Stimulated activated naive B cell treated with anti-CD40 and anti-IgM and Interleukin-4, amounts not matched to agents 10 μg/mL and 1 μg/mL and 100 μg/mL, for 72 hours (primary cell): ENCODE measurements at regions not wholly inside any gene's neighbourhood (a gene's known extent, or its start where the extent isn't known, plus 50 kb on each side); places are given as distances from the start of the nearest gene placed in this dataset.
"Not testable (repeated sequence)": the region's sequence is repeated elsewhere in the genome, so short reads cannot be mapped to it uniquely, and the experiment has no call there.

Experiments
- ATAC-seq, 2 donors: fragments of 150-1000 bp; cut with Tn5 transposase; replicated peaks; 2 replicates each; pipeline ENCODE4 v1.10.0; 2021; ENCODE audit warnings: moderate library complexity in 1 of 2
- DNase-seq: peaks from one replicate; pipeline ENCODE4 v3.0.0; 2021
- H3K27ac Mint-ChIP-seq: one replicate; pipeline ENCODE4 v1.8.0; 2022; ENCODE audit warnings: mild to moderate bottlenecking, mixed read lengths
- H3K27me3 Mint-ChIP-seq, 2 donors: one replicate each; pipeline ENCODE4 v1.8.0; 2022; ENCODE audit warnings: mixed read lengths in 2 of 2
- H3K36me3 Mint-ChIP-seq, 2 donors: one replicate each; pipeline ENCODE4 v1.8.0; 2022; ENCODE audit warnings: mixed read lengths in 2 of 2, mild to moderate bottlenecking in 1 of 2
- H3K4me1 Mint-ChIP-seq, 2 donors: one replicate each; pipeline ENCODE4 v1.8.0; 2022; ENCODE audit warnings: mixed read lengths in 2 of 2, mild to moderate bottlenecking in 1 of 2
- H3K4me3 Mint-ChIP-seq, 2 donors: one replicate each; pipeline ENCODE4 v1.8.0; 2022; ENCODE audit warnings: mild to moderate bottlenecking in 2 of 2, mixed read lengths in 2 of 2, moderate library complexity in 1 of 2
- H3K9me3 Mint-ChIP-seq, 2 donors: one replicate each; pipeline ENCODE4 v1.8.0; 2022; ENCODE audit warnings: mixed read lengths in 2 of 2, mild to moderate bottlenecking in 1 of 2

DNA sequence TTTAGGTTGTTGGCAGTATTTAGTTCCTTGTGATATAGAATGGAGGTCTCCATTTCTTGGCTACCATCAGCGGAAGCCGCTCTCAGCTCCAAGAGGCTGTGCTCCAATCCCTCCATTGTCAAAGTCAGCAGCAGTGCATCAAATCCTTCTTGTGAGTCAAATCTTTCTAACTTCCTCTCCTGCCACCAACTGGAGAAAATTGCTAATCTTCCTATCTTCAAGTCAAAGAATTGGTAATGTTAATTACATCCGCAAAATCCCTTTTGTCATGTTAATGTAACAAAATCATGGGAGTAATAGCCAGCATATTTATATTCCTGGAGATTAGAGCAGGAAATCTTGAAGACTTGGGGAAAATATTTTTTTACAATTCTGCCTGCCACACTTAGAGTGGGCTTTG lies 436.4 kb upstream of the DYNLRB2 start:
- H3K4me3 Mint-ChIP-seq, result no peak overlapping the region
- H3K9me3 Mint-ChIP-seq, result no peaks in the 10 kb centered on the region
- H3K27me3 Mint-ChIP-seq, result peaks cover 9 to 27% of the 10 kb centered on the region in 2 donors
- H3K4me1 Mint-ChIP-seq, result no peaks in the 10 kb centered on the region
- H3K27ac Mint-ChIP-seq, result no peak overlapping the region
- H3K36me3 Mint-ChIP-seq, result no peaks in the 10 kb centered on the region
- no peak for ATAC-seq
- DNase-seq, result no peak

DNA sequence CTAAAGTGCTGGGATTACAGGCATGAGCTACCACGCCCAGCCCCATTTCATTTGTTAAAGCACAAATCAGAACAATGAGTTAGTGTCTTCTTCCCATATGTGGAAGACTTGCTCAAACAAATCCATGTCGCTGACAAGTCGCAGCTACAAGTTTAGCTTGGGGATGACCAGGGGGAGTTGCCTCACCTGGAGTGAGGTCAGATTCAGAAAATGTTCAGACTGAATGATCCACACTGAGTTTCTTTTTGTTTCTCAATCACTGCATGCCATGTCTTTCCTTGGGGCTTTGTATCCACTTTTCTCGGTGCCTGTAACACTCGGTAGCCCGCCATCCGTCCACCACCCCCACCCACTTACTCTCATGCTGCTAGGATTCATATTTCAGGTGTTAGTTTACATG lies 437.3 kb upstream of the DYNLRB2 start:
- no peak overlapping the region for H3K4me3 Mint-ChIP-seq
- DNase-seq (no peak), ATAC-seq (no peak)
- H3K4me1 Mint-ChIP-seq, result no peaks in the 10 kb centered on the region
- H3K9me3 Mint-ChIP-seq, result no peaks in the 10 kb centered on the region
- peaks cover 9 to 27% of the 10 kb centered on the region in 2 donors for H3K27me3 Mint-ChIP-seq
- no peaks in the 10 kb centered on the region for H3K36me3 Mint-ChIP-seq
- no peak overlapping the region for H3K27ac Mint-ChIP-seq

DNA sequence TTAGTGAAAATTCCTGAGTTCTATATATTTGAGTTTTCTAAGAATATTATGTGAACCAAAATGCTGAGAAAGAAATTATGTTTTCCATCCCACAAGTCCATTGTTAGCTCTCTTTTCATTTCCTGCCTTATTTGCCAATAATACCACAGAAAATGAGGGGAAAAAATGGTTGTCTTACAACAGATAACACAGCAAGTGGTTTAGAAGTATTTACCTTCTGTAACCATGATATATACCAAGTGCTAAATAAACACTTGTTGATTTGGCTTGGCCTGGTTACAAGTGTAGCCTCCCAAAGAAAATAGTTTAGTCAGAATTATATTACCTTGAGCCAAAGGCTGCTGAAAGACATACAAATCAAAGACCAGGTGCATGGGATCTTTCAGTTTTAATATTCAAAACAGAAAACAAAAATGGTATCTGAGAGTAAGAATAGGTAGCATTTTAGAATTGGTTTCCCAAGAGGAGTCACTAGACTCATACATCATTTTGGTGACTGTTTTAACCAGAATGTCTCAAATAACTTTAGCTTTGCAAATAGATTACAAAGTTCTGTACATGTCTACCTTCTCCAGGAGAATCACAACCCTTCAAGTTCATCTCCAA lies 439.8 kb upstream of the DYNLRB2 start:
- DNase-seq, result no peak
- H3K9me3 Mint-ChIP-seq, result peaks cover 4 to 10% of the 10 kb centered on the region in 2 donors
- no peaks in the 10 kb centered on the region for H3K36me3 Mint-ChIP-seq
- no peak for ATAC-seq
- H3K4me1 Mint-ChIP-seq, result no peaks in the 10 kb centered on the region
- H3K27ac Mint-ChIP-seq, result no peak overlapping the region
- no peak overlapping the region for H3K4me3 Mint-ChIP-seq
- H3K27me3 Mint-ChIP-seq, result peaks cover 17 to 32% of the 10 kb centered on the region in 2 donors

DNA sequence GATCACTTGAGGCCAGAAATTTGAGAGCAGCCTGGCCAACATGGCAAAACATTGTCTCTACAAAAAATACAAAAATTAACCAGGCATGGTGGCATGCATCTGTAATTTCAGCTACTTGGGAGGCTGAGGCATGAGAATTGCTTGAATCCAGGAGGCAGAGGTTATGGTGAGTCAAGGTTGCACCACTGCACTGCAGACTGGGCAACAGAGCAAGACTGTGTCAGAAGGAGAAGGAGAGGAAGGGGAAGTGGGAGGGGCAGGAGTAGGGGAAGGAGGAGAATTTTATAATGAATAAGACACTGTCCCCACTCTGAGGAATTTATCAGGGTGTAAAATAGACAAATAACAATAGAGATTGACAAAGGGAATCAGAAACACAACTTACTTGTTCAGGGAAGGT lies 440.6 kb upstream of the DYNLRB2 start:
- Mint-ChIP-seq H3K27ac (no peak overlapping the region), H3K36me3 (no peaks in the 10 kb centered on the region), H3K4me3 (no peak overlapping the region), H3K27me3 (peaks cover 17 to 31% of the 10 kb centered on the region in 2 donors), H3K9me3 (peaks cover 4 to 10% of the 10 kb centered on the region in 2 donors), H3K4me1 (no peaks in the 10 kb centered on the region)
- ATAC-seq, result no peak
- no peak for DNase-seq

DNA sequence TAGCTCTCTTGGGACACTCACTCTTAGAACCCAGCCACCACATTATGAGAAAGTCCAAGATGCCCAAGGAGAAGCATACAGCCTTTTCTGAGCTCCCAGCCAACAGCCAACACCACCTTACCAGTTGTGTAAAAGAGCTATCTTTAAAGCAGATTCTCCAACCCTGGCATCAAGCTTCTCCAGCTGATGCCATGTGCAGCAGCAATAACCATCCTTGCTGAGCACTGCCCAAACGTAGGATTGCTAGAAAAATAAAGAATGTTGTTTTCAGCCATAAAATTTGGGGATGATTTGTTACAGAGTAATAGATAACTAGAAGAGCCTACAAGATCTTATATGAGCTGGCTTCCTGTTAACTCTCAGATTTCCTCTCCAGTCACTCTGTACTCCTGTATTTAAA lies 443.7 kb upstream of the DYNLRB2 start:
- Mint-ChIP-seq H3K27ac (no peak overlapping the region), H3K27me3 (peaks cover 14 to 20% of the 10 kb centered on the region in 2 donors), H3K4me3 (no peak overlapping the region), H3K9me3 (peaks cover 4 to 10% of the 10 kb centered on the region in 2 donors), H3K36me3 (no peaks in the 10 kb centered on the region), H3K4me1 (no peaks in the 10 kb centered on the region)
- DNase-seq, result no peak
- no peak for ATAC-seq

DNA sequence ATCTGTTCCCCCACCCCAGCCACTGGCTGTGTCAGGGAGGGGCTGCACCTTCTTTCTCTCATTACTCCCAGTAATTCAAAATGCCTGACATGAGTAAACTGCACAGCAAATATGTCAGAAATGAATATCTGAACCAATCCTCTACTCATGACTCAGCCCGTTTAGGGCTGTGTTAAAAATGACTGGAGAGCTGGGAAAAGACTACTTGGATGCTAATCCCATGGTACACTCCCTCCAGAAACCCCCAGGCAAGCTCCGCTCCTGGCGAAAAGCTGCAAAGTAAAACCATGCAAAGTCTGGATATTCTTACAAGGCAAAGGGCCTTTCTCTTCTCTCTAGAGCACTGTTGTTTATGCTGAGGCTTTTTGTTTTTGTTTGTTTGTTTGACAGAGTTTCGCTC lies 448.1 kb upstream of the DYNLRB2 start:
- H3K27me3 Mint-ChIP-seq, result peaks cover 14 to 19% of the 10 kb centered on the region in 2 donors
- no peak for ATAC-seq
- H3K4me3 Mint-ChIP-seq, result no peak overlapping the region
- no peaks in the 10 kb centered on the region for H3K36me3 Mint-ChIP-seq
- peaks cover 6 to 10% of the 10 kb centered on the region in 2 donors for H3K9me3 Mint-ChIP-seq
- DNase-seq, result no peak
- H3K27ac Mint-ChIP-seq, result no peak overlapping the region
- H3K4me1 Mint-ChIP-seq, result no peaks in the 10 kb centered on the region

DNA sequence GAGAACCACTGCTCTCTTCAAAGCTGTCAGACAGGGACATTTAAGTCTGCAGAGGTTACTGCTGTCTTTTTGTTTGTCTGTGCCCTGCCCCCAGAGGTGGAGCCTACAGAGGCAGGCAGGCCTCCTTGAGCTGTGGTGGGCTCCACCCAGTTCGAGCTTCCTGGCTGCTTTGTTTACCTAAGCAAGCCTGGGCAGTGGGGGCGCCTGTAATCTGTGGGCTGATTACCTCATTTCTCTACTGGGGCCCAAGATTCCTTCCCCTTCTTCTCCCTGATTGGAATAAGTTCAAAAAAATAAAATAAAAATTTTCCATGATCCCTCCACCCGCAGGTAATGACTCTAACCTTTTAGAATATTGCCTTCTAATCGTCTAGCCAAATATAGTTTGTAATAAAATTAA lies 449.3 kb upstream of the DYNLRB2 start:
- not testable (repeated sequence) for H3K27ac Mint-ChIP-seq, H3K9me3 Mint-ChIP-seq, H3K4me1 Mint-ChIP-seq, DNase-seq, H3K36me3 Mint-ChIP-seq, H3K4me3 Mint-ChIP-seq, ATAC-seq
- H3K27me3 Mint-ChIP-seq, result peaks cover 4 to 10% of the 10 kb centered on the region in 2 donors

DNA sequence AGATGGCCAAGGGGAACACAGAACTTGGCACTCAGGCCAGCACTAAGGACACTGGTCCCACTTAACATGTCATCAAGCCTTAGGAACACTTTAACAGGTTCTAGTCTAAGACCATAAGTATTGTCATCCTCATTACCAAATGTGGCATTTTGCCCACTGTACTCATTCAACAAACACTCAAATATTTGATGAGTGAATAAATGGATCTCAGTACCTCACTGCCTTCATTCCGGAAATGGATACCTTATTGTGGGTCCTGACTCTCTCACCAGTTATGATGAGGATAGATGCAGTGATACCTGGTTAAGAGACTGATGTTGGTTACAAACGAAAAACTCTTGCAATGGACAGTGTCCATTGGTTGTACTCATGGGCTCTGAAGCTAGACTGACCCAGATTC lies 455.2 kb upstream of the DYNLRB2 start:
- DNase-seq, result no peak
- H3K27ac Mint-ChIP-seq, result no peak overlapping the region
- no peak for ATAC-seq
- peaks cover 0 to 4% of the 10 kb centered on the region in 2 donors for H3K9me3 Mint-ChIP-seq
- H3K4me1 Mint-ChIP-seq, result no peaks in the 10 kb centered on the region
- no peaks in the 10 kb centered on the region for H3K36me3 Mint-ChIP-seq
- peaks cover 0 to 5% of the 10 kb centered on the region in 2 donors for H3K27me3 Mint-ChIP-seq
- no peak overlapping the region for H3K4me3 Mint-ChIP-seq

DNA sequence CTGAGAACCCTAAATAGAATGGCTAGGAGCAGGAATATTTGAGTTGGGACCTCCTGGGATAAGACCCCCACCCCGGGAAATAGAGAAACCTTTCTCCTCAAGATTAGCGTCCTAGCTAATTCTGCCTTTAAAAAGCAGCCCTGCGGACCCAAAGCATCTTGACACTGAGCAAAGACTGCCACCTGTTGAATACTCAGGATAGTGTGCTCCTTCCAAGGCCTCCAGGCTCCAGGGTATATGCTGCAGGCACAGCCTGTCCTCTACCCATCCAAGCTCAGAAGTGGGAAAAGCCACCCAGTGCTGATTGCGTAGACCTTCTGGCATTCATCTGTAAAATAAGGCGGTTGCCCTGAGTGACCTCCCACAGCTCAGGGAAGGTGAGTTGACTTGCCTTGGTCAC lies 456.2 kb upstream of the DYNLRB2 start:
- no peaks in the 10 kb centered on the region for H3K36me3 Mint-ChIP-seq
- peaks cover 0 to 4% of the 10 kb centered on the region in 2 donors for H3K9me3 Mint-ChIP-seq
- peaks cover 0 to 5% of the 10 kb centered on the region in 2 donors for H3K27me3 Mint-ChIP-seq
- ATAC-seq (peak in 1 of 2 donors; percentile 45), DNase-seq (no peak)
- H3K4me1 Mint-ChIP-seq, result no peaks in the 10 kb centered on the region
- H3K4me3 Mint-ChIP-seq, result no peak overlapping the region
- H3K27ac Mint-ChIP-seq, result no peak overlapping the region

DNA sequence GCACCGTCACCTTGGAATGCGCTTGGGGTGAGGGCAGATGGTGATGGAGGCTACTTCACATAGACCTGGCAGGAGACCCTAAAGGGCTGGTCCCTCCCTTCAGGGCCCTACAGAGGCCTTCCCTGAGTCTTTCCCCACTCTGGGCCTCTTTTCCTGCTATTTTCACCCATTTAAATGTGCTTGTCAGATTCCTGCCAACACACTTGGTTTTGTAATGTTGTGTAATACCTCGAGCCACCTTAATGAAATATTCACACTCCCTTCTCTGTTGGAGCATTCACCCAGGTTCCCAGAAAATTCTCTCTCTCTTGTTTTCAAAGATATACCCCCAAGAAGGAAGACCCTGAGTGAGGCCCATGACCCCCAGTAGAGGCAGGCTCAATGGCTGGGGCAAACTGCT lies 456.6 kb upstream of the DYNLRB2 start:
- no peak overlapping the region for H3K4me3 Mint-ChIP-seq
- no peaks in the 10 kb centered on the region for H3K4me1 Mint-ChIP-seq
- H3K27ac Mint-ChIP-seq, result no peak overlapping the region
- peaks cover 0 to 5% of the 10 kb centered on the region in 2 donors for H3K27me3 Mint-ChIP-seq
- ATAC-seq, result no peak
- no peaks in the 10 kb centered on the region for H3K36me3 Mint-ChIP-seq
- H3K9me3 Mint-ChIP-seq, result peaks cover 0 to 4% of the 10 kb centered on the region in 2 donors
- no peak for DNase-seq

DNA sequence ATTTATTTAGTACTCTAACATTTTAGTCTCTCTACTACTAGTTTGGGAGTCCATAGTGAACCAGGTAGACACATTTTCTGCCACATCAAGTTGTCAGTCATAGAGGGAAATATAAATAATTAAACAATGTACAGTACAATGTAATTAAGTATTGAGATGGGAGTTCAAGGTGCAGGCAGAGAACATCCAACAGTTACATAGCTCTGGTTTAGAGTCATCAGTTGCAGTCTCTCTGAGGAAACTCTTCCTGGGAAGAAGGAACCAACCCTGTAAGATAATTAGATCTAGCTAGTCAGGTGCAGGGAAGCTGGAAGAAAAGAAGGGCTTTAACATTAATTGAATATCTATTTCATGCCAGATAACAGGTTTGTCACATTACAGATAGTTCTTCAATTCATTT lies 457.9 kb upstream of the DYNLRB2 start:
- no peak overlapping the region for H3K4me3 Mint-ChIP-seq
- ATAC-seq, result no peak
- no peak overlapping the region for H3K27ac Mint-ChIP-seq
- no peaks in the 10 kb centered on the region for H3K4me1 Mint-ChIP-seq
- no peak for DNase-seq
- H3K36me3 Mint-ChIP-seq, result no peaks in the 10 kb centered on the region
- H3K9me3 Mint-ChIP-seq, result peaks cover 0 to 4% of the 10 kb centered on the region in 2 donors
- peaks cover 0 to 5% of the 10 kb centered on the region in 2 donors for H3K27me3 Mint-ChIP-seq

DNA sequence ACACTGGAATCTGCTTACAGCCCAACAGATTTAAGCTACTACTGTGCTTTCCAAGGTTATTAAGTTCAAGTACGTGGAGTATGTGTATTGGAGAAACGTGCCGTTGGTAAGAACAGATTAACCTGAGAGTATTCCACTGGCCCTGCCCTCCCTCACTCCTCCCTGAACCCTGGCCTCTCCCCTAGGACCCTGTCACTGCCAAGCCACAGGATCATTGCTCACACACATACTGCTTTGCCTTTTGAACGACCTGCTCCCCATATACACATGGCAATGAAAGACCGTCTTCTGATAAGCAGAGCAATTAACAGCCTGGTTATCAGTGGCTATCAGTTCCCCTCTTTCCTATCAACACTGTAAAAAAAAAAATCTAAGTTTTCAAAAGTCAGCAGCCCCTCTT lies 458.9 kb upstream of the DYNLRB2 start:
- H3K27ac Mint-ChIP-seq, result no peak overlapping the region
- no peaks in the 10 kb centered on the region for H3K4me1 Mint-ChIP-seq
- ATAC-seq (no peak), DNase-seq (no peak)
- H3K9me3 Mint-ChIP-seq, result no peaks in the 10 kb centered on the region
- no peaks in the 10 kb centered on the region for H3K36me3 Mint-ChIP-seq
- no peak overlapping the region for H3K4me3 Mint-ChIP-seq
- peaks cover 0 to 8% of the 10 kb centered on the region in 2 donors for H3K27me3 Mint-ChIP-seq

DNA sequence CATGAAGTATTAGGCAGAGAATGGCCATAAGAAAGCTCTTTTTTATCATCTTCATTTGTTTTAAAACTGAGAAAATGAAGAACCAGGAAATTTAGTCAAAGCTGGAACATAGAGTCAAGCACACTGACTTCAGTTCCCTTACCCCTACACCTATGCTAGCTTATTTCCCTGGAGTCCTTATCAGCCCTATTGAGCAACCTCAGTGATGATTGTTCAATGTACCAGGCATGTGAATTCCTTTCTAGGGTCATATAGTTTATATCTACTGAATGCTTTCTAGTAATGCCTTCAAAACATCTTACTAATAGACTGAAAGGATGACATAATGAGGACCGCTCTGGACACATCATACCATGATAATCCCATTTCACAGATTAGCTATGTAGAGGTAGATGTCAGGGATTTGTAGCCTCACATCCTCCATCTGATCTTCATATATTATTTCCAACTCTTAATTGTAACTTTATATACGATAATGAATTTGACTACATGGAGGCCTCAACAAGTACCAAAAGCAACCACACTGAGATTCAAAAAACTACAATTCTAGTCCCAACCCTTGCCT lies 460.4 kb upstream of the DYNLRB2 start:
- DNase-seq (no peak), ATAC-seq (no peak)
- no peak overlapping the region for H3K27ac Mint-ChIP-seq
- no peaks in the 10 kb centered on the region for H3K36me3 Mint-ChIP-seq
- H3K4me3 Mint-ChIP-seq, result no peak overlapping the region
- no peaks in the 10 kb centered on the region for H3K4me1 Mint-ChIP-seq
- peaks cover 0 to 9% of the 10 kb centered on the region in 2 donors for H3K27me3 Mint-ChIP-seq
- no peaks in the 10 kb centered on the region for H3K9me3 Mint-ChIP-seq

DNA sequence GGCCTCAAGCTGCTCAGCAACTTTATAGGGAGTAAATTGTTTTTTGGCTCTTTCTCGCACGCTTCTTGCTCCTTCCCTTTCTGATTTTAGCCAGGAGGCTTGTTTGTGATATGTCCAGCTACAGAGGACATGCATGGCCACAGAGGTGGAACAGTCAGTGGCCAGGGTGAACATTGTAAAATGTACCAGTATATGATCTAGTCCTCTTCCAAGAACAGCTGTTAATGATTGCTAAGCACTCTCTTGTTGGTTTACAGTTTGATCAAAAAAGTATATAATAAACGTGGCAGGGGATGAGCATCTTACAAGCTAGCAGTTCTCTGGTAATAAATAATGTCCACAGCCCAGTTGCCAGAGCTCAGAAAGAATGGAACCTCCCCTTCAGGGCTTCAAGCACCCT lies 461.7 kb upstream of the DYNLRB2 start:
- H3K4me1 Mint-ChIP-seq, result no peaks in the 10 kb centered on the region
- H3K27me3 Mint-ChIP-seq, result peaks cover 0 to 9% of the 10 kb centered on the region in 2 donors
- DNase-seq (no peak), ATAC-seq (no peak)
- no peaks in the 10 kb centered on the region for H3K9me3 Mint-ChIP-seq
- no peak overlapping the region for H3K4me3 Mint-ChIP-seq
- no peak overlapping the region for H3K27ac Mint-ChIP-seq
- no peaks in the 10 kb centered on the region for H3K36me3 Mint-ChIP-seq

DNA sequence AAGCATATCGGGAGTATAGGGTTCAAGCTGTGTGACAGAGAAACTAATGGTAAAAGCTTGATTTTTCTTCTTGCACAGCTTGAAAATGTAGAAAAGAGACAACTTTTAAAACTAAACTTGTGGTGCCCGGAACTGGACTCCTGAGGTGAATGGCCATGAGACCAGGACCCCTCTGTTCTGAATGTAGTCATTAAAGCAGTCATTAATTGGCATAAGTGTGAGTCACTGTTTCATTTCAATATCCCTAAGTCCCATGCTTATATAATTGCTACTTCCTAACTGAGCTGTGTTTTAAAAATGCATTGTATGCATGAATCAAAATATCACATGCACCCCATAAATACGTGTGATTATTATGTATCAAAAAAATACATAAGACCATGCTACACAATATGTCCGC lies 463.1 kb upstream of the DYNLRB2 start:
- Mint-ChIP-seq H3K4me1 (no peaks in the 10 kb centered on the region), H3K9me3 (no peaks in the 10 kb centered on the region), H3K4me3 (no peak overlapping the region), H3K36me3 (no peaks in the 10 kb centered on the region), H3K27me3 (peaks cover 0 to 8% of the 10 kb centered on the region in 2 donors), H3K27ac (no peak overlapping the region)
- ATAC-seq (no peak), DNase-seq (no peak)
